Erythroblast (primary cell): ENCODE measurements at regions not wholly inside any gene's neighbourhood (a gene's known extent, or its start where the extent isn't known, plus 50 kb on each side); places are given as distances from the start of the nearest gene placed in this dataset.

Source experiments
- GATA1 ChIP-seq: IDR thresholded peaks from 2 replicates; pipeline ENCODE4 v1.6.1; 2011; ENCODE audit warnings: low read depth, mild to moderate bottlenecking, control low read depth, low read length, moderate library complexity
- POLR2A ChIP-seq: IDR thresholded peaks from 2 replicates; pipeline ENCODE4 v1.6.1; 2011; ENCODE audit warnings: mild to moderate bottlenecking, low read length

GRCh38 chr18:2412281-2412680, 159.0 kb downstream of the METTL4 start:
- TF ChIP-seq POLR2A (no peak), GATA1 (no peak)
